GM18519 (cell line): ENCODE measurements at regions not wholly inside any gene's neighbourhood (a gene's known extent, or its start where the extent isn't known, plus 50 kb on each side); places are given as distances from the start of the nearest gene placed in this dataset.
A peak's percentile ranks its signal among the peaks of the same experiment; 100 is the strongest.

Experiments
- ATAC-seq: cut with Tn5 transposase; IDR thresholded peaks from one replicate; pipeline ENCODE4 v1.9.1; 2021; ENCODE audit warnings: mild to moderate bottlenecking, moderate library complexity; ENCODE audit not compliant: unreplicated experiment, low FRiP score

- ATAC-seq = no peak
Measured at GRCh38 chr2:234310166-234310565, 186.7 kb downstream of the ARL4C start.

GRCh38 chr2:234309431-234309830 is 187.4 kb downstream of the ARL4C start:
- no peak for ATAC-seq

- ATAC-seq = peak; percentile 64
Measured at GRCh38 chr2:234308813-234309195, 188.1 kb downstream of the ARL4C start.

- ATAC-seq = no peak
Measured at GRCh38 chr2:234308073-234308812, 188.6 kb downstream of the ARL4C start.

GRCh38 chr2:234307322-234307961 is 189.4 kb downstream of the ARL4C start:
- no peak for ATAC-seq

GRCh38 chr2:234306426-234307173 is 190.3 kb downstream of the ARL4C start:
- ATAC-seq = no peak

- no peak for ATAC-seq
Measured at GRCh38 chr2:234305846-234306245, 191.0 kb downstream of the ARL4C start.

GRCh38 chr2:234304950-234305349 is 191.9 kb downstream of the ARL4C start:
- ATAC-seq = no peak

- ATAC-seq = no peak
Measured at GRCh38 chr2:234302664-234302991, 194.3 kb downstream of the ARL4C start.

GRCh38 chr2:234300932-234301823 is 195.7 kb downstream of the ARL4C start:
- ATAC-seq = no peak

- no peak for ATAC-seq
Measured at GRCh38 chr2:234300391-234300925, 196.4 kb downstream of the ARL4C start.

GRCh38 chr2:234298918-234299317 is 198.0 kb downstream of the ARL4C start:
- ATAC-seq = no peak

- no peak for ATAC-seq
Measured at GRCh38 chr2:234296991-234297390, 199.9 kb downstream of the ARL4C start.

GRCh38 chr2:234293973-234294372 is 202.9 kb downstream of the ARL4C start:
- ATAC-seq = no peak

GRCh38 chr2:234292962-234293243 is 204.0 kb downstream of the ARL4C start:
- ATAC-seq = no peak

- no peak for ATAC-seq
Measured at GRCh38 chr2:234292205-234292961, 204.5 kb downstream of the ARL4C start.

- no peak for ATAC-seq
Measured at GRCh38 chr2:234291765-234292204, 205.1 kb downstream of the ARL4C start.

GRCh38 chr2:234290671-234291070 is 206.2 kb downstream of the ARL4C start:
- peak; percentile 49 for ATAC-seq

GRCh38 chr2:234289834-234290590 is 206.9 kb downstream of the ARL4C start:
- no peak for ATAC-seq
